AG04449 (cell line): ENCODE measurements at regions not wholly inside any gene's neighbourhood (a gene's known extent, or its start where the extent isn't known, plus 50 kb on each side); places are given as distances from the start of the nearest gene placed in this dataset.
"Not testable (repeated sequence)": the region's sequence is repeated elsewhere in the genome, so short reads cannot be mapped to it uniquely, and the experiment has no call there.

Experiments used
- CTCF ChIA-PET: fragments of 350-600 bp; formaldehyde crosslinking; extraction: SDS; loops from one replicate; lab custom pipeline; 2021; ENCODE audit warnings: antibody characterized with exemption; lab: Yijun Ruan, JAX
- POLR2A ChIA-PET: fragments of 400-600, 350-600 bp; formaldehyde crosslinking; extraction: SDS; loops from one replicate; lab custom pipeline; 2020; ENCODE audit warnings: antibody characterized with exemption, inconsistent platforms; lab: Yijun Ruan, JAX
- DNase-seq: peaks from one replicate; pipeline ENCODE4 v3.0.0-alpha.2; 2010; ENCODE audit warnings: low read depth, low spot score
- H3K4me3 ChIP-seq: 2 replicates; pipeline ENCODE4 v1.5.1; 2011; ENCODE audit warnings: low read depth, mild to moderate bottlenecking, control low read depth, low read length
- CTCF ChIP-seq: IDR thresholded peaks from one replicate; pipeline ENCODE4 v1.5.1; 2011; ENCODE audit warnings: mild to moderate bottlenecking, moderate library complexity, low read length, control low read depth, inconsistent platforms; ENCODE audit not compliant: insufficient read depth; ENCODE audit errors: missing control alignments

GRCh38 chr5:85605381-85605780, 1012.4 kb upstream of the COX7C start:
- no peak for DNase-seq
- no peak for TF ChIP-seq CTCF
- ChIA-PET POLR2A (no interaction called here), CTCF (no interaction called here)
- H3K4me3 ChIP-seq = no peak overlapping the region

GRCh38 chr5:85614489-85614888, 1003.3 kb upstream of the COX7C start:
- ChIA-PET CTCF (no interaction called here), POLR2A (no interaction called here)
- no peak for TF ChIP-seq CTCF
- H3K4me3 ChIP-seq = no peak overlapping the region
- no peak for DNase-seq

- POLR2A ChIA-PET = no interaction called here
- TF ChIP-seq CTCF = no peak
These were observed 996.1 kb upstream of the COX7C start for GRCh38 chr5:85621668-85622067.

GRCh38 chr5:85628153-85628552, 989.6 kb upstream of the COX7C start:
- no peak for DNase-seq
- H3K4me3 ChIP-seq = no peak overlapping the region
- TF ChIP-seq CTCF = no peak
- CTCF ChIA-PET = no interaction called here
- POLR2A ChIA-PET = no interaction called here

More at GRCh38 chr5:85621668-85622067, 996.1 kb upstream of the COX7C start:
- DNase-seq = no peak
- CTCF ChIA-PET = no interaction called here
- no peak overlapping the region for H3K4me3 ChIP-seq

- CTCF ChIA-PET, DNase-seq, H3K4me3 ChIP-seq: not testable (repeated sequence)
- POLR2A ChIA-PET = interaction anchor here (0.6 kb wide), 1 partner anchor 18 kb away, joined by 3 read pairs; no protein-coding TSS in a partner anchor
These were observed 979.1 kb upstream of the COX7C start for GRCh38 chr5:85638495-85639125.

GRCh38 chr5:85646036-85646435, 971.7 kb upstream of the COX7C start:
- CTCF ChIA-PET = no interaction called here
- POLR2A ChIA-PET = no interaction called here
- DNase-seq = no peak
- no peak overlapping the region for H3K4me3 ChIP-seq
- no peak for TF ChIP-seq CTCF

GRCh38 chr5:85646641-85647040, 971.1 kb upstream of the COX7C start:
- CTCF ChIA-PET = no interaction called here
- no peak for TF ChIP-seq CTCF
- POLR2A ChIA-PET = no interaction called here
- H3K4me3 ChIP-seq = no peak overlapping the region
- DNase-seq = no peak
